GM21515 (cell line): ENCODE measurements at regions not wholly inside any gene's neighbourhood (a gene's known extent, or its start where the extent isn't known, plus 50 kb on each side); places are given as distances from the start of the nearest gene placed in this dataset.
"Not testable (repeated sequence)": the region's sequence is repeated elsewhere in the genome, so short reads cannot be mapped to it uniquely, and the experiment has no call there.

Source experiments
- ATAC-seq: cut with Tn5 transposase; IDR thresholded peaks from one replicate; pipeline ENCODE4 v1.9.1; 2021; ENCODE audit not compliant: unreplicated experiment

DNA sequence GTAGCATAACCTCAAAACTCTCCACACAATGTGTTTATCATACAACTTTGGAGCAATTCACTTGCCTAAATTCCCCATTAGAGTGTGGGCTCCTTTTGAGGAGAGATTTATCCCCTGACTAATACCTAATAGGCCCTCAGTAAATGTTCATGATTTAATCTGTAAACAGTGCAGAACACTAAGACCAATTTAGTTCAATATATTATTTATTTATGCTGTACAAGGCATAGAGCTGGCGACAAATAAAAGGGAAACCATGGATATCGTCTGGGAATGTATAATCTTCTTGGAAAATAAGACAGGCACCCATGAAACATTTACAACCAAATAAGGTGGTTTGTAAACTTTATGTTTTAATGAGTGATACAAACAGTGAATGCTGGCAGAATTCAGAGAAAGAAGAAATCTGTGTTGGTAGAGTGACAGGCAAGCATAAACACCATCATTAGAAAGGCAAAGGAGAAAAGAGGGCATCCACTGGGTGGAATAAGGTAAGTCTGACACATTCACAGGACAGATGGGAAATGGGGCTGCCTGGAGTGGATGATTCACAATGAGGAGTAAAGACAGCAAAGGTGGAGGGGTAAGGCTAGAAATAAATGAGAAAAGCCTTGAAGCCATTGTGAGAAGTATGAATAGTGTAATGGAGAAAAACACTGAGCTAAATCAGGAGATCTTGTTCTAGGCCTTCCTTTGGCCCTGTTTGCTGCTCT, 106.1 kb upstream of the MIR17HG start:
- no peak for ATAC-seq

DNA sequence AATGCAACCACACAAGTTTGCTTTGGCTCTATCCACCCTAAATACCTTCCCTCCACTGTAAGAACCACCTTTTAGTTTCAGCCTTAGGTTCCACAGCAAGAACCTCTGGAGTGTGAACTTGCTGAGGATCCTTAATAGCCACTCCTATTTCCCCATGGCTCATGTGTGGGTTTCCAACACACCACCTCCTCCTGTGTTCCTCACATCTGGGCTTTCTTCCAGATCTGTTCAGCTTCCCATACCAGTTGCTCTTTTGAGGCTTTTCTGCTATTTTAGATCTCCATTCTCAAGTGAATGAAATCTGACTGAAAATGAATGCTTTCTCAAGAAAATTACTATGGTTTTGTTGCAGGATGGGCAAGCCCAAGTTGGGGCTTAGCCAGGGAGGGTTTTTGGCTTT, 104.8 kb upstream of the MIR17HG start:
- no peak for ATAC-seq

DNA sequence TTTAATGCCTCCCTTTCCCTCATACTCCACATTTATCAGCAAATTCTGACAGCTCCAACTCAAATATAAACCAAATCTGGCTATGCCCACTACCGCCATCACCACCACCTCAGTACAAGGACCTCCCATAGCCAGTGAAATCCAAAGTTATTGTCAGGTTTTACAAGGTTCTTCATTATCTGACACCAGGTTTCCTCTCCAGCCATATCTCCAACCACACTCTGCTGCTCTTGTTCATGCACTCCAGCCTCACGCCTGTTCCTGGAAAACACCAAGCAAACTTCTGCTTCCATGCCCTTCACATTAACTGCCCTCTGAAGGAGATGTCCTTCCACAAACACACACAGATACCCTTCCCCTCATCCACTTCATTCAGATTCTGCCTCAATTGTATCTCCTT, 102.2 kb upstream of the MIR17HG start:
- ATAC-seq: no peak

DNA sequence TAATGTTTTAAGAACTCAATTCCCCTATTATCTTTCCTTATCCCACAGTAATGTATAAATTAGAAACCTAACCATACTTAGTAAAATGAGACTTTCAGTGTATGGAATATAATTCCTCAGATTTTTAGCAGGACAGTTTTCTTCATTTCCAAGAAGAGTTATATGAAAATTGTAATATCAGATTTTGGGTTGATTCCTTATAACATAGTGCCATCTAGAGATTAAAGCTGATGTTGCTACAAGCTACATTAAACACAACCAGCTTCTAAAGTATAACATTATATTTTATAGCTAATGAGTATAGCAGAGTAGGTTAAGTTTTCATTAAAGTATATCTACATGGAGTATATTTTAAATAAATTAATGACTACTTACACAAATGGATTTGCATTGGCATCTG, 99.7 kb upstream of the MIR17HG start:
- ATAC-seq: no peak

DNA sequence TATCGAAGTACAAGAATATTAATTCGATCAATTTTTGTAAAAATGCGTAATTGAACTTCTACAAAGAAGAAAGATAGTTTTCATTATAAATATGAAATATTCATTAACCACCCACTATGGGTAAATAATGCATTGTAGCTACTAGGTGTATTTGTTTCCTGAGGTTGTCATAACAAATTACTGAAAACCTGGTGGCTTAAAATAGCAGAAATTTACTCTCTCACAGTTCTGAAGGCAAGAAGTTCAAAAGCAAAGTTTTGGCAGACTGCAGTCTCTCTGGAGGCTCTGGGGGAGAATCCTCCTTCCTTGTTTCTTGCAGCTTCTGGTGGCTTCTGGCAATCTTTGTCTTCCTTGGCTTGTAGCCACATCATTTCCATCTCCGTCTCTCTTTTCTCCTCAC, 99.2 kb upstream of the MIR17HG start:
- no peak for ATAC-seq

DNA sequence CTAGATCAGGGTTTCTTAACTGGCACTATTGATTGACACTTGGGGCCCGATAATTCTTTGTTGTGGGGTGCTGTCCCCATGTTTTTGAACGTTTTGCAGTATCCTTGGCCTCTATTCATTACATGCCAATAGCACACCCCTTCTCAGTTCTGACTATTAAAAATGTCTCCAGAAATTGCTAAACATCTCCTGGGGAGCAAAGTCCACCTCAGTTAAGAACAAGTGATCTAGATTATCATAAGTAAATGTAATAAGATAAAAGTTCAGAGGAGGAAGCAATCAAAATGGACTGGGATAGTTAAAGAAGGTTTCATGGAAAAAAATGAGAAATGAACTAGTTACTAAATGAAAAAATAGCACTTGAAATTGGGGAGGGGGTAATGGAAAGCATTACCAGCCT, 98.1 kb upstream of the MIR17HG start:
- no peak for ATAC-seq

DNA sequence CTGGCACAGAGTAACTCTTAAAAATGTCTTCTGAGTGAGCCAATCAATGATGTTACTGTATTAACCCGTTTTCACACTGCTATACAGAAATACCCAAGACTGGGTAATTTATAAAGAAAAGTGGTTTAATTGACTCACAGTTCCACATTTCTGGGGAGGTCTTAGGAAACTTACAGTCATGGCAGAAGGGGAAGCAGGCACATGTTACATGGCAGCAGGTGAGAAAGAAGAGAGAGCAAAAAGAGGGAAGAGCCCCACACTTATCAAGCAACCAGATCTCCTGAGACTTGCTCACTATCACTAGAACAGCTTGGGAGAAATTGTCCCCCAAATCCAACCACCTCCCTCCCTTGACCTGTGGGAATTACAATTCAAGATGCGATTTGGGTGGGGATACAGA, 97.6 kb upstream of the MIR17HG start:
- ATAC-seq: no peak

DNA sequence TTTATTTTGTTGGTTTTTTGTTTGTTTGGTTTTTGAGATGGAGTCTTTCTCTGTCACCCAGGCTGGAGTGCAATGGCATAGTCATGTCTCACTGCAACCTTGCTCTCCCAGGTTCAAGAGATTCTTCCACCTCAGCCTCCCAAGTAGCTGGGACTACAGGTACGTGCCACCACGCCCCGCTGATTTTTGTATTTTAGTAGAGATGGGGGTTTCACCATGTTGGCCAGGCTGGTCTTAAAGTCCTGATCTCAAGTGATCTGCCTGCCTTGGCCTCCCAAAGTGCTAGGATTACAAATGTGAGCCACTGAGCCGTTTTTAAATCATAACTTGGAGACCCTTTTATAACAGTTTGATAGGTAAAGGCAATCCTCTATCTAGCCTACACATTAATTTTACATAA, 95.9 kb upstream of the MIR17HG start:
- ATAC-seq: not testable (repeated sequence)

DNA sequence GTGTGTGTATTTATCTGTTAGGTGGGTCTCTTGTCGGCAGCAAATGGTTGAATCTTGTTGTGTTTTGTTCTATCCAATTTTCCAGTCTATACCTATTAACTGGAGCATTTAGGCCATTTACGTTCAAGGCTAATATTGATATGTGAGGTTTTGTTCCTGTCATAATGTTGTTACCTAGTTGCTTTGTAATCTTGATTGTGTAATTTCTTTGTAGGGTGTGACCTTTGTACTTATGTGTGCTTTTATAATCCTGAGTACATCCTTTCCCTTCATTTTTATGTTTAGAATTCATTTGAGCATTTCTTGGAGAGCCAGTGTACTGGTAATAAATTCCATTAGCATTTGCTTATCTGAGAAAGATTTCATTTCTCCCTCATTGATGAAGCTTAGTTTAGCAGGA, 83.0 kb upstream of the MIR17HG start:
- no peak for ATAC-seq

DNA sequence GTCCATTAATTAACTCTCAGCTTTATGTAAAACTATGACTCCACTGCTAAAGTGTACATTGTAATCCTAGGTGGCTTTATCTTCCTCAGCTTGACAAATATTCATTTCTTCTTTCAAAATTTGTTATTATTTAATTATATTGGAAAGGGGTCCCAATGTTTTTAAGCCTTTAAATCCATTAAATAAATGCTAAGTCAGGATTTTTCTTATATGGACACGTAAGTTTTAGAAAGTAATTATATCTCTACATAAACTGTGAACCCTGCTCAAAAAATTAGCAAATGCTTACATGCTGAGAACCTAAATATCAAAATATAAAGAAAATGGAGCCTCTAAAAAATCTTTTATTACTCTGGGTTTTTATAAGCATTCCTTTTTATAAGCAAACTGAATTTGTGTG, 78.2 kb upstream of the MIR17HG start:
- ATAC-seq: no peak

DNA sequence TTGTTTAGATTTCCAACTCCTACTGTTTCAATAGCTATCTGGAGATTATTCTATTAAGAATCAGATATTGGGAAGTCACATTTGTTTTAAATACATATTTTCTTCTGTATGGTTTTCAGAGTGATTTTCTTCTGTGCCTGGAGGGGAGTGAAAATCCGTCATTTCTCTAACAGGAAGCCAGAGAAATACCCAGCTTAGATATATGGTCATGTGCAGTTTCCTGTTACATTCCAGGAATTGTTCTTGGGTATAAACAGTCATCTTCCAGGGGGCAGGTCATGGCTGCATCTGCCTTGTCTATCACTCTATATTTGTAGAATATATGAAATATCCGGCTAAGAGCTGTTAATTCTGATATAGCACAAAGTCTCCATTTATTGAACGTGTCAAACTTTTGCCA, 77.5 kb upstream of the MIR17HG start:
- ATAC-seq: no peak

DNA sequence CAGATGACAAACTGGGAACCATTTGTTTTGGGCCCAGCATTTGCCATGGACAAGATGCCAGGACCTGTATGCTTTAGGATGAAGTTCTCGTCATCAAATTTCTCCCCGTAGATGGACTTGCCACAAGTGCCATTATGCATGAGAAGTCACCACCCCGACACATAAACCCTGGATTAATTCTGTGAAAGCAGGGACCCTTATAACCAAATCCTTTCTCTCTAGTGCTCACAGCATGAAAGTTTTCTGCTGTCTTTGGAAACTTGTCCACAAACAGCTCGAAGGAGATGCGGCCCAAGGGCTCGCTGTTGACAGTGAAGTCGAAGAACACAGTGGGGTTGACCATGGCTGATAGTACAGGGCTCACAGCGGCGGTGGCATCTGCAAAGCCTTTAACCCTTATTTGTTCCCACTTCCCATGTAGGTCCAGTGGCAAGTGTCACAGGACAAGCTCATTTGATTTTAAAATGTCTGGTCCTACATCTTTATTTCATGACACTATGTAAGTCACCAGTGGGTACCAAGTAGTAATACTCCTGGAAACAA, 75.2 kb upstream of the MIR17HG start:
- ATAC-seq: no peak

DNA sequence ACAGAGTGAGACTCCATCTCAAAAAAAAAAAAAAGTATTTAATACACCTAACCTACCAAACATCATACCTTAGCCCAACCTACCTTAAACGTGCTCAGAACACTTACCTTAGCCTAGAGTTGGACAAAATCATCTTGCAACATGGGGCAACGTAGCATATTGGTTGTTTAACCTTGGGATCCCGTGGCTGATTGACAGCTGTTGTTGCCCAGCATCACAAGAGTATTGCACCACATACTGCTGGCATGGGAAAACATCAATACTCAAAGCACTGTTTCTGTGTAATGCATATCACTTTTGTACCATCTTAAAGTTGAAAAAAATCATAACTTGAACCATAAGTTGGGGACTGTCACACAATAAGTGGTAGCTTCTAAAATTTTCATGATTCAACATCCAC, 73.8 kb upstream of the MIR17HG start:
- ATAC-seq: no peak

DNA sequence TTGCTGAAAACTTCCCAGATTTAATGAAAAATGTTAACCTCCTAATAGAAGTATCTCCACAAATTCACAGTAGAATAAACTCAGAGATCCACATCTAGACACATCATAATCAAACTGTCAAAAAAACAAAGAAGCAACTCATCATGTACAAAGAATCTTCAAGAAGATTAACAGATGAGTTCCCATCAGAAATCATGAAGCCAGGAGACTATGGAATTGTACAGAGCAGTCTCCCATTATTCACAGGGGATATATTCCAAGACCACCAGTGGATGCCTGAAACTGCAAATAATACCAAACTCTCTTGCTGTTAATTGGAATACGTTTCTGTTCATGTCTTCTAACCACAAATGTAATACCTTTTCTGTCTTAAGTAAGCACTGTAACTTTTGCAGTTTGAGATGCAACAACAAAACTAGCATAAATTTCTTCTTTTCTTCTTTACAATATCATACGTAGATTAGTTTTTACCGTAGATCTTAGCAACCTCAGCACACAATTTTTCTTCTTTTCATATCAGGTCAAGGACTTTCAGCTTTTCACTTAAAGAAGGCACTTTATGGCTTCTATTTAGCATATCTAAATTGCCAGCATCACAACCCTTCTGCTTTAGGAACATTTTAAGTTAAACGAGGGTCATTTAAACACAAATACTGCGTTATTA, 70.3 kb upstream of the MIR17HG start:
- no peak for ATAC-seq

DNA sequence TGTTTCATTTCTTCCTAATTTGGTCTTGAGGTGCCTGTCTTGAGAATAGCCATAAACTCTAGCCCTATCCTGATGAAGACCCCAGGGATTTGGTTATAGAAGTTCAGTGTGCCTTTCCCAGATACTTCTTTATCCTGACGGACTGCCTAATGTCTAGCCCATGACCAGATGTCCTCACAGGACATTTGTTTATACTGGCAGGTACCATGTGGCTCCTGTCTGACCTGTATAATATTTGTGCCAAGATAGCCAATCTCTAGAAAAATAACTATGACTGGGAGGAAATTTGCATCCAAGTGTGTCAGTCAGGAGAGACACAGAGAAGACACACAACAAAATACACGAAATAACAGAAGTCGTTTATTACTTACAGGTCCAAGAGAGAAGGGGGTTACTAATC, 69.2 kb upstream of the MIR17HG start:
- no peak for ATAC-seq

DNA sequence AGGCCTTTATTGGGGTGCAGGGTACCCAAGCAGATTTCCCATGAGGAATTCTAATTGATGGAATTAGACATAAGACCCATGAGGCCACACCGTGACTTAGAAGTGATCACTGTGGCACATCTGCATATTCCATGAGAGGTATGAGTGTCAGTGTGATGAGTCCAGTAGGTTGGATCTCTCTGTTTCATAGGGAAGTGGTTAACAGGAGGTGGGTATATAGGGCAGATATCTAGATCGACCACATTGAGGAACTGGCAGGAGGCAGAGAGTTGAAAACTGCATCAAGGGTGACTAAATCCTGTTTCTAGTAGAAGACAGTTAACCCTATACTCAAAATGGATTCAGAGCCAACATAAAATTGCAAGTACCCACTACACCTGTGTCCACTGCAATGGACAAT, 68.6 kb upstream of the MIR17HG start:
- no peak for ATAC-seq

DNA sequence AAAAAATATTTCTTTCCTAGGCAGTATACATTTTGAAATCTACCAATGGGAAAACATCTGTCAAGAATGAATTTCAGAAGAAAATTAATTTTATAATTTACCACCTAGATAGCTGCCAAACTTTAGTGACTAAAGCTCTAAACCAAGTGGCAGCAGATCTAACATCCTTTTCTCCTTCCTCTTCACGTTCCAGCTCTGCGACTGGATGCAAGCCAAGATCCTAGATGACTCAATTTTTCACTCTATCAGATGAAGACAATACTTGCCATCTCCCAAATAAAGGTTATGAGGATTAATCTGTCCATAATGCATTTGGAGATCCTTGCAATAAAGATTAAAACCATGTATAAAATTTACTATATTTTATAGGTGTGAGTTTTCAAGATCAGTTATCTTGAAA, 66.7 kb upstream of the MIR17HG start:
- ATAC-seq: no peak

DNA sequence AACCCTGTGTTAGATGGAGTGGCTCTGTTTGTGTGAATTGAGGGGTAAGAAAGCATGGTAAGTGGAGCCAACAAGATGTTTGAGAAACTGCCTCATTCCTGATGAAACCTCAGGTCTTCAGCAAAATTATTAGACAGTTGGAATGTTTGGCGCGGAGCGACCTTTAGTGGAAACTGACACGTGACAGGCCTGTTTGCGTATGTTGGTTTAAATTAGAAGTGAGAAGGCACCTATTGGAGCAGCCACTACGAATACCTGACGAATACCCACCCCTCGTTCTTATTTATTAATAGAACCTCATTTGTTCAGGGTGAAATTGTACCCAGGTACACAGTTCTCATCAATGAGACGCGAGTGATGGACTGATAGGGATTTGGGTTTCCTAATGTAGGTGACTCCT, 63.2 kb upstream of the MIR17HG start:
- no peak for ATAC-seq

DNA sequence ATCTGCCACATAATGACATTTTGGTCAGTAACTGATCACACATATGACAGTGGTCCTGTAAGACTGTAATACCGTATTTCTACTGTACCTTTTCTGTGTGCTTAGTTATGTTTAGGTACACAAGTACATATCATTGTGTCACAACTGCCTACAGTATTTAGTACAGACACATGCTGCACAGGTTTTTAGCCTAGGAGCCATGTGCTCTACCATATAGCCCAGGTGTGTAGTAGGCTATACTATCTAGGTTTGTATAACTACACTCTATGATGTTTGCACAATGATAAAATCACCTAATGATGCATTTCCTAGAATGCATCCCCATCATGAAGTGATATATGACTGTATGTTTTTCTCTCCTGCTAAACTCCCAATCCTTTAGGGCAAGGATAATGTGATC, 61.2 kb upstream of the MIR17HG start:
- no peak for ATAC-seq

DNA sequence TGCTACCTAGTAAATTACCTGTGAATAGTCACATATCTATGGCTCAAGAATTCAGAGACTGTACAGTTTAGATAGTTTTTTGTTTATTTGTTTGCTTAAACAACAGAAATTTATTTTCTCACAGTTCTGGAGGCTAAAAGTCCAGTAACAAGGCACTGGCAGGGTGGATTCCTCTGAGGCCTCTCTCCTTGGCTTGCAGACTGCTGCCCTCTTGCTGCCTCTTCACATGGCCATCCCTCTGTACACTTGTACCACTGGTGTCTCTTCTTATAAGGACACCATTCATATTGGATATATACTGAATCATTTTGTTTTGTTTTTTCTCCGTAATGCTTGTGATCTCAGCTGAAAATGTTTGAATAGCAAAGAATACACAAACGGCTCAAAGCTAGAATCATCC, 56.4 kb upstream of the MIR17HG start:
- ATAC-seq: no peak

DNA sequence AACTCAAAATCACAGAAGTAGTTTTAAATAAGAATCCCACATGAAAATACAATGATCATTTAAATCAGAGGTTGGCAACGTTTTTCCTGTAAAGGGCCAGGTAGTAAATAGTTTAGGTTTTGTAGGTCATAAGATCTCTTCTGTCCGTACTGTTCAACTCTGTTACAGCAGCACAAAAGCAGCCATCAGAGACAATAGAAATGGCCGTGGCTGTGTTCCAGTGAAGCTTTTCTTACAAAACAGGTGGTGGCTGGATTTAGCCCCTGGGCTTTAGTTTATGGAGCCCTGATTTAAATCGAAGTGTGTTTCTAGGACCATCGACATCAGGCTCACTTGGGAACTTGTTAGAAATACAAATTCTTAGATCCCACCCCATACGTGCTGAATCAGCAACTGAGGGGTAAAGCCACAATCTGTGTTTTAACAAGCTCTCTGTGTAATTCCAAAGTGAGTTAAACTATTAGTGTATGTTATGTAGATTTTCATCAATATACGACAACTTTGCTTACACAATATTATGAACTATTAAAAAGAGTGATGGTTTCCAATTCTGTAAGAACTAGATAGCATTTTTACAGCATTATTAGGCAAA, 54.8 kb upstream of the MIR17HG start:
- no peak for ATAC-seq

DNA sequence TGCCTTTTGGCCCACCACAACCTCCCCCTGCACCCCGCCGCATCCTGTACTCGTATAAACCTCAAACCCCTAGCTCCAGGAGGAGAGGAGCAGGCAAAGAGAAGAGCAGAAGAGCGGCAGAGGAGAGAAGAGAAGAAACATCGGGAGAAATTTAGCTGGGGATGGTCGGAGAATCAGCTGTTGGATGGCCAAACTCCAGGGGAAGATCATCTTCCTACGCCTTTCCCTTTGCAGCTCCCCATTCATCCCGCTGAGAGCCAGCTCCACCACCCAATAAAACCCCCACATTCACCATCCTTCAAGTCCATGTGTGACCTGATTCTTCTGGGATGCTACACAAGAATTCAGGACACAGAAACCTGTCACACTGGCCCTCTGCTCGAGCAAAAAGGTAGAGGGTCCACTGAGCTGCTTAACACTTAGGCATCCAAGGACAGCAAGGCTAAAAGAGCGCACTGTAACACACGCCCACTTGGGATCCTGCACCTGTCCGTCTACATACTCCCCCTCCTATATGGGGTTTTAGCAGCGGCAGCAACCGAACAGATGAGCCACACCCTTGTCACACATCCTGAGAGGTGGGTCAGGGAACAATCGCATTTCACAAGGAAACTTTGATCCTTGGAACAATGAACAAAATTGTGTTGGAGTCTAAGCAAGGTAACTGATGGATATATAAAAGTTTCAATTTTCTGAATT, 51.6 kb upstream of the MIR17HG start:
- ATAC-seq: no peak
